ENCODE measurements at regions not wholly inside any gene's neighbourhood (a gene's known extent, or its start where the extent isn't known, plus 50 kb on each side); places are given as distances from the start of the nearest gene placed in this dataset.
"Not testable (repeated sequence)": the region's sequence is repeated elsewhere in the genome, so short reads cannot be mapped to it uniquely, and the experiment has no call there.

GRCh38 chr15:46894644-46895043 lies 822.7 kb upstream of the SEMA6D start:
- DNase-seq: no peak

GRCh38 chr15:46897266-46897665 lies 820.0 kb upstream of the SEMA6D start:
- no peak for DNase-seq

GRCh38 chr15:46901001-46901400 lies 816.3 kb upstream of the SEMA6D start:
- DNase-seq: no peak

- no peak for DNase-seq
Observed at GRCh38 chr15:46917721-46918252, 799.5 kb upstream of the SEMA6D start.

- peak; percentile 13 for DNase-seq
Observed at GRCh38 chr15:46918462-46919140, 798.7 kb upstream of the SEMA6D start.

GRCh38 chr15:46921891-46922290 lies 795.4 kb upstream of the SEMA6D start:
- no peak for DNase-seq

- no peak for DNase-seq
Observed at GRCh38 chr15:46930426-46930825, 786.9 kb upstream of the SEMA6D start.

GRCh38 chr15:46933332-46933731 lies 784.0 kb upstream of the SEMA6D start:
- DNase-seq: no peak

GRCh38 chr15:46934851-46935250 lies 782.5 kb upstream of the SEMA6D start:
- DNase-seq: no peak

GRCh38 chr15:46938169-46938568 lies 779.1 kb upstream of the SEMA6D start:
- no peak for DNase-seq

GRCh38 chr15:46941241-46941640 lies 776.1 kb upstream of the SEMA6D start:
- no peak for DNase-seq

- DNase-seq: no peak
Observed at GRCh38 chr15:46946953-46947352, 770.4 kb upstream of the SEMA6D start.

- DNase-seq: no peak
Observed at GRCh38 chr15:46955576-46955975, 761.7 kb upstream of the SEMA6D start.

GRCh38 chr15:46956456-46956855 lies 760.8 kb upstream of the SEMA6D start:
- DNase-seq: no peak

GRCh38 chr15:46956881-46957280 lies 760.4 kb upstream of the SEMA6D start:
- DNase-seq: no peak

GRCh38 chr15:46960581-46960980 lies 756.7 kb upstream of the SEMA6D start:
- no peak for DNase-seq

GRCh38 chr15:46961795-46962194 lies 755.5 kb upstream of the SEMA6D start:
- no peak for DNase-seq

- not testable (repeated sequence) for DNase-seq
Observed at GRCh38 chr15:46988055-46988454, 729.2 kb upstream of the SEMA6D start.

GRCh38 chr15:46996359-46996758 lies 720.9 kb upstream of the SEMA6D start:
- DNase-seq: no peak

GRCh38 chr15:46997501-46997900 lies 719.8 kb upstream of the SEMA6D start:
- no peak for DNase-seq

GRCh38 chr15:47003568-47003967 lies 713.7 kb upstream of the SEMA6D start:
- no peak for DNase-seq

- DNase-seq: no peak
Observed at GRCh38 chr15:47013446-47013845, 703.9 kb upstream of the SEMA6D start.

GRCh38 chr15:47027322-47027946 lies 689.9 kb upstream of the SEMA6D start:
- DNase-seq: no peak
